NCI-H128 (cell line): ENCODE measurements at regions not wholly inside any gene's neighbourhood (a gene's known extent, or its start where the extent isn't known, plus 50 kb on each side); places are given as distances from the start of the nearest gene placed in this dataset.
"Not testable (repeated sequence)": the region's sequence is repeated elsewhere in the genome, so short reads cannot be mapped to it uniquely, and the experiment has no call there.

Source experiments
- DNase-seq: peaks from one replicate; lab custom pipeline; 2025; ENCODE audit not compliant: unreplicated experiment; lab: John Stamatoyannopoulos, UW

- no peak for DNase-seq
These were observed 361.3 kb upstream of the GBE1 start for GRCh38 chr3:82122554-82123345.

GRCh38 chr3:82114589-82114988, 353.1 kb upstream of the GBE1 start:
- no peak for DNase-seq

DNA sequence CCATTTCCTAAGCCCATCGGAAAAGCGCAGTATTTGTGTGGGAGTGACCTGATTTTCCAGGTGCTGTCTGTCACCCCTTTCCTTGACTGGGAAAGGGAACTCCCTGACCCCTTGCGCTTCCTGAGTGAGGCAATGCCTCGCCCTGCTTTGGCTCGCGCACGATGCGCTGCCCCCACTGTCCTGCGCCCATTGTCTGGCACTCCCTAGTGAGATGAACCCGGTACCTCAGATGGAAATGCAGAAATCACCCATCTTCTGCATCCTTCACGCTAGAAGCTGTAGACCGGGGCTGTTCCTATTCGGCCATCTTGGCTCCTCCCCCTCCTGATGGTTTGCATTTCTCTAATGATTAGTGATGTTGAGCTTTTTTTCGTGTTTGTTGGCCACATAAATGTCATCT, 349.3 kb upstream of the GBE1 start:
- not testable (repeated sequence) for DNase-seq

DNA sequence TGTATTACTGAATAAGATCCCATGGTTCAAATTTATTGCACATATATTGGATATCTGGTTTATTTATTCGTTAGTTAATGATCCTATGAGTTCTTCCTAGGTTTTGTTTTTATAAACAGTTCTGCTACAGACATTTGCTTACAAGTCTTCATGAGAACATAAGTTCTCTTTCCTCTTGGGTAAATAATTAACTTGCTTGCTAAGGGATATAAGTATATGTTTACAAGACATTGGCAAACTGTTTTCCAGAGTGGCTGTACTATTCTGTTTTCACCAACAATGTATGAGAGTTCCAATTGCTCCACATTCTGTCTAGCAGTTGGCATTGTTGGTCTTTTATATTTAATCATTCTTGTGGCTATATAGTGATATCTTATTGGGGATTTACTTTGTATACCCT, 341.8 kb upstream of the GBE1 start:
- DNase-seq = no peak

GRCh38 chr3:82100378-82100777, 338.9 kb upstream of the GBE1 start:
- no peak for DNase-seq

DNA sequence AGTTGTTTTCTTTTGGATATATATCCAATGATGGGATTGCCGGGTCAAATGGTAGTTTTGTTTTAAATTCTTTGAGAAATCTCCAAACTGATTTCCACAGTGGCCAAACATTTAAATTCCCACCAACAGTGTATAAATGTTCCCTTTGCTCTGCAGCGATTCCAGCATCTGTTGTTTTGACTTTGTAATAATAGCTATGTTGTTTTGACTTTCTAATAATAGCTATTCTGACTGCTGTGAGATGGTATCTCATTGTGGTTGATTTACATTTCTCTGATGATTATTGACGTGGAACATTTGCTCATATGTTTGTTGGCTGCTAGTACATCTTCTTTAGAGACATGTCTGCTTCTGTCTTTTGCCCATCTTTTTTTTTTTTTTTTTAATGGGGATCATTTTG, 332.2 kb upstream of the GBE1 start:
- no peak for DNase-seq

GRCh38 chr3:82088749-82089148, 327.3 kb upstream of the GBE1 start:
- no peak for DNase-seq

- no peak for DNase-seq
These were observed 326.5 kb upstream of the GBE1 start for GRCh38 chr3:82087958-82088357.

DNA sequence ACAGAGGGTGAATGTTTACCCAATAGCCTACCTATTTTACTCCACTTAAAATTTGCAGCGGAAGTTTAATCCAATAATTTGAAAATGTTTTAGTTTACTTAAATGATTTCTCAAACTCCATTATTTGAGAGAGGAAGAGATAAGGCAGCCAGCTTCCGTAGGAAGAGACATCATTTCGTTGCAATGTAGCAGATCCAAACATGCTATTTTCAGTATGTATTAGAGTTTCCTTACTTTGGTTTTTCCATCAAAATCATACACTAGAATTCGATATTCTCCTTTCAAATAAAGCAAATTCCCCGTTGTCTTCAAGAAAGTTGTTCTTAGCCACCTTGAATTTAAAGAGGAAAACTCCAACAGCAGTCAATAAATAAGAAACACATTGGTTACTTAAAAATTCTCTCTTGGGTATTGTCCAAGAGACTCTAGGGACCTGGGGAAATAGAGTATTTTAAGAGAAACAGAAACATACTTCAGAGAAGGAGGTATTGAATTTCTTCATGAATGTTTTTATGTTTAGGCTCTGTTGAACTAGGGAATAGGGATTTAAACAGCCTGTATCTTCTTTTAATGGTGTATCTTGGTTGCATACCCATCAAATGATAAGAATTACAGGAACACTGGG, 324.5 kb upstream of the GBE1 start:
- no peak for DNase-seq

DNA sequence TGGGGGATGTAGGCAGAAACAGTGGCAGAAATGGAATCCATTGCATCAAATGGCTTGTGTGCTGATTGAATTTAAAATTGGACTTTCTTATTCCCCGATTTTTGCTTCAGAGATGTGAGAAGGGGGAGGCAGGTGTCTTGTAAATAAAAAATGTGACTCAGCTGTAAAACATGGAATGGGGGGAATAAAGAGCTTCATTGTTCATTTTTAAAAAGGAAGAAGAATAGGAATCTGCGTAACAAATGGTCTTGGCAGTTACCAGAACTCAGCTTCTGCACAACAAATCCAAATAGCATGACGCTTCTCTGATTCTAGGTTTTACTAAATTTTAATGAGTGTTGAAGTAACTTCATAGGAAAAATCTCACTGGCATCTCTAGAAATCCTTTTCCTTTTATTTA, 323.9 kb upstream of the GBE1 start:
- no peak for DNase-seq

GRCh38 chr3:82084824-82085223, 323.4 kb upstream of the GBE1 start:
- no peak for DNase-seq

DNA sequence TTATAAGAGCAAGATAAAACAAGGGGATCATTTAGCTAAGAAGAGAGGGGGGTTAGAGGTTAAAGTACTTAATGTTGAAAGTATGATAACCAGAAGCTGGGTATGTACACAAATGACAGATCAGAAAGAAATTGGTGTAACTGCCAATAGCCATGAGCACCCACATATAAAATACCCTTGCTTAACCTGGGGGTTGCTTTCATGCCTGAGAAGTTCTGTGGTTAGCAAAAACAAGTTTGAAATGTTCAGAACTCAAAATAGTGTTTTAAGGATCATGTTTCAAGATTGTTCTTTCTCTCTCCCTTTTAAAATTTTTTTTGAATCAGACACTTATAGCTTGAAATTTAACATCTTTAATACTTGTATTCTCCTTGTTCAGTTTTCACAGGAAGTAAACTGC, 321.4 kb upstream of the GBE1 start:
- DNase-seq = no peak

- DNase-seq = no peak
These were observed 319.9 kb upstream of the GBE1 start for GRCh38 chr3:82081351-82081750.

GRCh38 chr3:82080792-82081191, 319.3 kb upstream of the GBE1 start:
- DNase-seq = no peak

DNA sequence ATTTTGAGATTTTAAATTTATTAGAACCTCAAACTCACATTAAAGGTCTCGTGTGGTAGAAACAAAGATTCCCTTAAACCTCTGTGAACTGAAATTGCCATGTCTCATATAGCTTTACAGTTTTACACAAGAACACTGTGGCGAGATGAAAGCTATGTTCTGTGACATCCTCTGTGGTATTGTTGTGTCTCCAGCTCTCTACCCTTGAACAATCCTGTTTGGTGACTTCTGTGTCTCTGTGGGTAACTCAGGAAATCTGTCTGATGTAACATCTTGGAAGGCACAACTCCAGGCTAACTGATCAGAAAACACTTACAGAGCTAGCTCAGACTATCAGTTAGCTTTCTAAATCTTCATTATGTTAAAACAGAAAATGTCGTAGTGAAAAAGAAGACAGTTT, 318.8 kb upstream of the GBE1 start:
- DNase-seq = no peak

DNA sequence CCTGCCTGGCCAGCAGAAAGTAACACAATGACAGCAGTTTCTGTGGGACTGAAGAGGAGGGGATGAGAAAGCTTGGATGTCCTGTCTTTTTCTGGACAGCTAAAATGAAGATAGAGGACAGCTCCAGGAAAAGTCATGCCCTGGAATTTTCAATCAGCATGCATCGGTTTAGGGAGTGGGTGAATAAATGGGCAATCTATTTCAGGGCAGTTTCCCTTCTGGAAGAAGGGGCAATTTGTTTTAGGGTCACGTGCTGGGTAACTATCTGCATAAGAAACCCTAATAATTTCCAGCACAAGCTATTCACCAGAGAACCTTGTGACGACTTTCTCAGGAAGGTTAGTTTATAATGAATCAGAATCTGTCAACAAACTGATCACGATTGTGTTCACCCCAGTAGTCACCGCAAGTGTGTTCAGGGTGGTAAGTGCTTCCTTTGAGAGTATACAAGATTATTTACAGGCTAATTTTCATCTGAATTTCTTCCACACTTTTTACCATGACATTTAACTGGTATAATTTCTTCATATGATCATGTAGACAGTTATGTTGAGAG, 318.0 kb upstream of the GBE1 start:
- no peak for DNase-seq

DNA sequence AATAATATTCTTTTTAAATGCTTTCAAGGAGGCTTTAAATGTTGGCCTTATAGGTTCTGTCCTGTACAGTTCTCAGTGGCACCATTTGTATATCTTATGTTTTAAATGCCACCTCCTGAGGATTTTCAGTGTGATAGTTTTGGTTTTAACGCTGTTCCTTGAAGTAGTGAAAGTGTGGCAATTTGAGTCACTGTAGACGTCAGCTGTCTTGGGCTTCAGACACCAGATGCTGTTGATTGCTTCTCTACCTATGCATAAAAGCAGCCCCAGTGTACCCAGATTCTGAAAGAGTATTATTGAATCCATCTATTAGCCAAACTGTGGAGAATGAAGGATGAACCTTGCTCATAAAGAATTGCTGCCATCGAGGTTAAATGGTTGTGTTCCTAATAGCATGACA, 316.8 kb upstream of the GBE1 start:
- DNase-seq = no peak

GRCh38 chr3:82067420-82067819, 306.0 kb upstream of the GBE1 start:
- DNase-seq = no peak

- DNase-seq = no peak
These were observed 297.4 kb upstream of the GBE1 start for GRCh38 chr3:82058809-82059208.

DNA sequence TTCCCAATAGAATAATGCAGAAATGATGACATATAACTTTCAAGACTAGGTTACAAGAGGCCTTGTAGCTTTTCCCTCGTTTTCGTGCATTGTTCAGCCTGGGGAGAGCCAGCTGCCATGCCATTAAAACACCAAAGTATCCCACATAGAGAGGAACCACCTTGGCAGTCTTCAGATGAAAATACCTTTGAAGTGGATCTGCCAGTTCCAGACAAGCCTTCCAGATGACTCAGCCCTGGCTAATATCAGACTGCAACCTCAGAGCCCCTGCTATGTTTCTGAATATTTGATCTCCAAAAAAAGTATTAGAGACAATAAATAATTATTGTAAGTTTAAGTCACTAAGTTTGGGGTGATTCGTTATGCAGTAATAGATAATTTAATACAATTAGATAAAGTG, 294.3 kb upstream of the GBE1 start:
- DNase-seq = no peak

GRCh38 chr3:82054849-82055248, 293.4 kb upstream of the GBE1 start:
- no peak for DNase-seq

GRCh38 chr3:82053236-82053635, 291.8 kb upstream of the GBE1 start:
- DNase-seq = no peak

DNA sequence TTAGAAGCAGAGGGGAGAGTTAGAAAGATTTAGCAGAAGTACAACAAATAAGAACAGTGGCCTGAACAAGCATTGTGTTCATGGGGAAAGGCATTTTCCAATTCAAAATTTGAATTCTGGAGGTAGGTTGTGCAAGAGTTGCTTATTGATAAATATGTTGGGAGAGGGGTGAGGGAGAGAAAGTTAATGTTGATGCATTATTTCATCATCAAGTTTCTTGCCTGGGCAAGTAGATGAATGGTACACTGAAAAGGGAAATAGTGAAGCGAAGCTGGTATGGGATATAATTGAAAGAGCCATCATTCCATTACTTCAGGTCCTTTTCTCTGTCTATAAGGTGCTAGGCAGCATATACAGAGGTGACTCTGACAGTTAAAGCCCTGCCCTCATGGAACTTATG, 288.9 kb upstream of the GBE1 start:
- no peak for DNase-seq
